ENCODE measurements at regions not wholly inside any gene's neighbourhood (a gene's known extent, or its start where the extent isn't known, plus 50 kb on each side); places are given as distances from the start of the nearest gene placed in this dataset.

GRCh38 chr2:52608030-52608429 lies 1159.6 kb upstream of the CHAC2 start:
- no peak for TF ChIP-seq CTCF (IDR thresholded peaks at IDR 0.05; ENCODE audit: low read depth, low read length, poor library complexity, severe bottlenecking)
- TF ChIP-seq EZH2phosphoT487 (IDR thresholded peaks at IDR 0.05; ENCODE audit: borderline replicate concordance, low read length) = no peak

Measured in DOHH2 (cell line).